ENCODE measurements at regions not wholly inside any gene's neighbourhood (a gene's known extent, or its start where the extent isn't known, plus 50 kb on each side); places are given as distances from the start of the nearest gene placed in this dataset.

DNA sequence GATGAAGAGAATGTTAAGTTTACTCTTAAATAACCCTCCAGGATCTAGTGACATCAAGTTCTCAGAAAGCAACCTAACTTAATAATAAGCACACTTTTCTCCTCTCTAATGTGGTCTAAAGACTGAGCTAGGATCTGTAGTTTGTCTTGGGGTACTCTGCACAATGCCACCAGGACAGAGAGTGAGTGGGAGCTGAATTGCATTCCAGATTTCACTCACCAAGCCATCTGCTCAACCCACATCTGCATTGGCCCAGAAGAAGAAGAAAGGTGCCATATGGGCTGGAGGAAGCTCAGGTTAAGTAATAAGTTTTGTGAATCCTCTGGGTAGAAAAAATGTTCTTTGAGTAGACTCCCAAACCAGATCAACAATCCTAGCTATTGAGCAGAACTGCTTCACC, 384.6 kb downstream of the PPP3CA start:
- TF ChIP-seq POLR2A (IDR thresholded peaks at IDR 0.05) = no peak
- TF ChIP-seq, protein P1, sequence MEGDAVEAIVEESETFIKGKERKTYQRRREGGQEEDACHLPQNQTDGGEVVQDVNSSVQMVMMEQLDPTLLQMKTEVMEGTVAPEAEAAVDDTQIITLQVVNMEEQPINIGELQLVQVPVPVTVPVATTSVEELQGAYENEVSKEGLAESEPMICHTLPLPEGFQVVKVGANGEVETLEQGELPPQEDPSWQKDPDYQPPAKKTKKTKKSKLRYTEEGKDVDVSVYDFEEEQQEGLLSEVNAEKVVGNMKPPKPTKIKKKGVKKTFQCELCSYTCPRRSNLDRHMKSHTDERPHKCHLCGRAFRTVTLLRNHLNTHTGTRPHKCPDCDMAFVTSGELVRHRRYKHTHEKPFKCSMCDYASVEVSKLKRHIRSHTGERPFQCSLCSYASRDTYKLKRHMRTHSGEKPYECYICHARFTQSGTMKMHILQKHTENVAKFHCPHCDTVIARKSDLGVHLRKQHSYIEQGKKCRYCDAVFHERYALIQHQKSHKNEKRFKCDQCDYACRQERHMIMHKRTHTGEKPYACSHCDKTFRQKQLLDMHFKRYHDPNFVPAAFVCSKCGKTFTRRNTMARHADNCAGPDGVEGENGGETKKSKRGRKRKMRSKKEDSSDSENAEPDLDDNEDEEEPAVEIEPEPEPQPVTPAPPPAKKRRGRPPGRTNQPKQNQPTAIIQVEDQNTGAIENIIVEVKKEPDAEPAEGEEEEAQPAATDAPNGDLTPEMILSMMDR (IDR thresholded peaks at IDR 0.05) = no peak

All from prostate gland (tissue), 2 donors.